Left hindlimb (tissue), 1 donor: ENCODE measurements at regions not wholly inside any gene's neighbourhood (a gene's known extent, or its start where the extent isn't known, plus 50 kb on each side); places are given as distances from the start of the nearest gene placed in this dataset.

Source experiments
- DNase-seq: peaks from one replicate; pipeline ENCODE4 v3.0.0-alpha.2; 2018

- no peak for DNase-seq
These were observed 61.2 kb upstream of the RBBP8 start for GRCh38 chr18:22871809-22872525.

GRCh38 chr18:22872900-22873537 is 60.1 kb upstream of the RBBP8 start:
- DNase-seq, result no peak

DNA sequence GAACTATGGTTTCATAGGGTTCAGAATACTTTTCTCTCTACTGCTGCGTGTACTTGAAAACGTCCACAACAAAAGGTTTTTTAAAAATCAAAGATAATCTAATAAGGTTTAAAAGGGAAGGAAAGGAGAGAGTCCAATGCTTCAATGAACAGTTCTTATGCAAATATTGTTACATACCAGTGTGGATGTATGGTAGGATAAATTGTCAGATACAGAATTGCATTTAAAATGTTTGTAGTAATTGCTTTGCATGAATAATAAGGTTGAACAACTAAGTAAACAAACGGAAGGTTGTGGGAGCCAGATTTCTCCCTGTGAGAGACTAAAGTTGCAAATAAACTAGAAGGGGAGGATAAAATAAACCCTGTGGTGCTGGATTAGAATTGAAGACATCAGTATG is 53.8 kb upstream of the RBBP8 start:
- no peak for DNase-seq

DNA sequence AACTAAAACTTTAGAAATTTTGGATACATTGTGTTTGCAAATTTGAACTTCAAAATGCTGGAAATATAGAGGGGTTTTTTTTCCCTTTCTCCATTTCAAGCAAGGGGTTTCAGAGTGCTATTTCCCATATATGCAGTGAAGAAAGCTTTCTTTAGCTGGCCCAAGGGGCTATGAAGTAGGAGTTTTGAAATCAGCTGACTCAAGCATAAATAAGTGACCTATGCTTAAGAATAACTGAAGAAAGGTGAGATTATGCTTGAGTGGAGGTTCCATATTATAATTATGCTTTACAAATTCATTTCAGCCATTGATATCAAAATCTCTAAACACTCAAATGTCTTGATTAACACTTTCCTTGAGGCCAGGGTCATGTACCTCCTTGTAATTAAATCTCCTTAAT is 51.0 kb upstream of the RBBP8 start:
- DNase-seq, result no peak

DNA sequence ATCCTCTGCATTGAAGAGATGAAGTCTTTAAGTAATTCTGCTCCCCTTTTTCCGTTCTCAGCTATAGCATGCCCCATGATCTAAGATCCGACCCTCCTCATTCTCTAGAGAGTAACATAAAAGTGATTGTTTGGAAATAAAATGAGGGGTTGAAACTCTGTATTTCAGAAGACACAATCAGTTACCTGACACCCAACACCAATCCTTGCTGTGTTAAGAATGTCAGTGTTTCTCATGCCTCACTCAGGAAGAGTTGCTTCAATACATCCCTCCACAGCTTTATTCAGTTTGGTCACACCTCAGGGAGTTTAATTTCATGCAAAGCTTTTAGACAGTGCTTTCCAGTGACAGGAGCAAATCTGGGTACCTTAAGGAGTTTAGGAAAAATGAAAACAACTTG is 49.9 kb upstream of the RBBP8 start:
- DNase-seq, result no peak
